Endothelial cell of umbilical vein (primary cell): ENCODE measurements at regions not wholly inside any gene's neighbourhood (a gene's known extent, or its start where the extent isn't known, plus 50 kb on each side); places are given as distances from the start of the nearest gene placed in this dataset.

Experiments
- EZH2 ChIP-seq: IDR thresholded peaks from 2 replicates; pipeline ENCODE4 v1.6.1; 2012; ENCODE audit warnings: borderline replicate concordance, low read depth, mild to moderate bottlenecking, moderate library complexity, low read length, inconsistent platforms; ENCODE audit not compliant: severe bottlenecking
- FOS ChIP-seq: IDR thresholded peaks from 2 replicates; pipeline ENCODE4 v1.6.1; 2011; ENCODE audit warnings: mild to moderate bottlenecking, low read length, moderate library complexity, borderline replicate concordance; ENCODE audit not compliant: insufficient read depth
- GATA2 ChIP-seq: IDR thresholded peaks from 2 replicates; pipeline ENCODE4 v1.7.0; 2011; ENCODE audit warnings: low read depth, mild to moderate bottlenecking, moderate library complexity, mixed read lengths, low read length; ENCODE audit not compliant: insufficient read length, insufficient read depth
- JUN ChIP-seq: IDR thresholded peaks from 2 replicates; pipeline ENCODE4 v1.6.1; 2011; ENCODE audit warnings: borderline replicate concordance, low read depth; ENCODE audit not compliant: insufficient read length, insufficient read depth
- POLR2A ChIP-seq: IDR thresholded peaks from 2 replicates; pipeline ENCODE4 v1.6.1; 2012; ENCODE audit warnings: low read depth, mild to moderate bottlenecking, control low read depth, low read length
- POLR2AphosphoS5 ChIP-seq: IDR thresholded peaks from 2 replicates; pipeline ENCODE4 v1.6.1; 2012; ENCODE audit warnings: low read depth, mild to moderate bottlenecking, control low read depth, low read length, moderate library complexity; ENCODE audit not compliant: insufficient read depth
- TF ChIP-seq, protein P1 (sequence below), 2 donors: IDR thresholded peaks; 1 replicate in 1 of 2; 2 replicates in 1 of 2; pipeline ENCODE4 v1.5.1; 2011; ENCODE audit warnings: low read length in 2 of 2, mild to moderate bottlenecking in 2 of 2, moderate library complexity in 2 of 2, control low read depth in 1 of 2, inconsistent platforms in 1 of 2, low read depth in 1 of 2; ENCODE audit not compliant: insufficient read depth in 1 of 2; ENCODE audit errors: extremely low read depth in 1 of 2
- TF ChIP-seq, protein P2 (sequence below): IDR thresholded peaks from 2 replicates; pipeline ENCODE4 v1.6.1; 2011; ENCODE audit not compliant: insufficient read depth, insufficient read length

DNA sequence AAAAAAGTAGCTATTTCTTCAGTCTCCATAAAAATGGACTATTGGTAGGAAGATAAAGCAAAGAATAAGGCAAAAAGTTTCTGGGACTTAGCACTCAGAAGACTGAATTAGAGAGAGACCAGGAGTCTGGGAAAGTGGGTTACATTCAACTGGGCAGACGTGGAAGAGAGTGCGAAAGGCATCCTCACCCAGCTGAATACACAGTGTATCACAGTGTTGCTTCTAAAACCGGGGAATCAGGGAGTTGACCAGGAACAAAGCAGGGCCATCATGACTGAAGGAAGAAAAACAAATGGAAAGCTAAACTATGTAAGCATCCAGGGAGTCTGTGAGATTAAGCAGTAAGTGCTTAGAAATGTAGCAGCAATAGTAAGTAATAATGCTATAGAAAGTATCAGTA lies 452.9 kb upstream of the MAN1A1 start:
- TF ChIP-seq, protein P1, sequence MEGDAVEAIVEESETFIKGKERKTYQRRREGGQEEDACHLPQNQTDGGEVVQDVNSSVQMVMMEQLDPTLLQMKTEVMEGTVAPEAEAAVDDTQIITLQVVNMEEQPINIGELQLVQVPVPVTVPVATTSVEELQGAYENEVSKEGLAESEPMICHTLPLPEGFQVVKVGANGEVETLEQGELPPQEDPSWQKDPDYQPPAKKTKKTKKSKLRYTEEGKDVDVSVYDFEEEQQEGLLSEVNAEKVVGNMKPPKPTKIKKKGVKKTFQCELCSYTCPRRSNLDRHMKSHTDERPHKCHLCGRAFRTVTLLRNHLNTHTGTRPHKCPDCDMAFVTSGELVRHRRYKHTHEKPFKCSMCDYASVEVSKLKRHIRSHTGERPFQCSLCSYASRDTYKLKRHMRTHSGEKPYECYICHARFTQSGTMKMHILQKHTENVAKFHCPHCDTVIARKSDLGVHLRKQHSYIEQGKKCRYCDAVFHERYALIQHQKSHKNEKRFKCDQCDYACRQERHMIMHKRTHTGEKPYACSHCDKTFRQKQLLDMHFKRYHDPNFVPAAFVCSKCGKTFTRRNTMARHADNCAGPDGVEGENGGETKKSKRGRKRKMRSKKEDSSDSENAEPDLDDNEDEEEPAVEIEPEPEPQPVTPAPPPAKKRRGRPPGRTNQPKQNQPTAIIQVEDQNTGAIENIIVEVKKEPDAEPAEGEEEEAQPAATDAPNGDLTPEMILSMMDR (IDR thresholded peaks at IDR 0.05; ENCODE audit: extremely low read depth in 1 of 2, insufficient read depth in 1 of 2, low read depth in 1 of 2, low read length in 2 of 2), result no peak
- TF ChIP-seq, protein P2, sequence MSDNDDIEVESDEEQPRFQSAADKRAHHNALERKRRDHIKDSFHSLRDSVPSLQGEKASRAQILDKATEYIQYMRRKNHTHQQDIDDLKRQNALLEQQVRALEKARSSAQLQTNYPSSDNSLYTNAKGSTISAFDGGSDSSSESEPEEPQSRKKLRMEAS, result no peak
- TF ChIP-seq POLR2A (no peak), JUN (no peak), GATA2 (no peak), EZH2 (no peak), POLR2AphosphoS5 (no peak), FOS (no peak)
